ENCODE measurements at regions not wholly inside any gene's neighbourhood (a gene's known extent, or its start where the extent isn't known, plus 50 kb on each side); places are given as distances from the start of the nearest gene placed in this dataset.
"Not testable (repeated sequence)": the region's sequence is repeated elsewhere in the genome, so short reads cannot be mapped to it uniquely, and the experiment has no call there.

- no peak for ATAC-seq
- intact Hi-C loops (cut with DNase I): no loop called here
These were observed 1229.3 kb downstream of the CDH12 start for GRCh38 chr5:21623831-21624230.

GRCh38 chr5:21615195-21615765, 1237.9 kb downstream of the CDH12 start:
- intact Hi-C loops (cut with DNase I): no loop called here
- DNase-seq (ENCODE audit: missing footprints) (no peak), ATAC-seq (no peak)

More at GRCh38 chr5:21623831-21624230, 1229.3 kb downstream of the CDH12 start:
- DNase-seq (ENCODE audit: missing footprints): no peak

GRCh38 chr5:21613971-21614488, 1239.1 kb downstream of the CDH12 start:
- intact Hi-C loops (cut with DNase I): no loop called here
- no peak for DNase-seq (ENCODE audit: missing footprints)
- no peak for ATAC-seq

- ATAC-seq (no peak), DNase-seq (ENCODE audit: missing footprints) (no peak)
- intact Hi-C loops (cut with DNase I): no loop called here
These were observed 1249.3 kb downstream of the CDH12 start for GRCh38 chr5:21603796-21604195.

GRCh38 chr5:21594566-21594965, 1258.6 kb downstream of the CDH12 start:
- ATAC-seq: no peak
- intact Hi-C loops (cut with DNase I): no loop called here
- DNase-seq (ENCODE audit: missing footprints): no peak

GRCh38 chr5:21593261-21593660, 1259.9 kb downstream of the CDH12 start:
- intact Hi-C loops (cut with DNase I): no loop called here
- no peak for ATAC-seq
- DNase-seq (ENCODE audit: missing footprints): no peak

GRCh38 chr5:21581508-21581907, 1271.6 kb downstream of the CDH12 start:
- no peak for DNase-seq (ENCODE audit: missing footprints)
- intact Hi-C loops (cut with DNase I): no loop called here
- ATAC-seq: no peak

GRCh38 chr5:21574961-21575360, 1278.2 kb downstream of the CDH12 start:
- DNase-seq (ENCODE audit: missing footprints) (no peak), ATAC-seq (no peak)
- intact Hi-C loops (cut with DNase I): no loop called here

- ATAC-seq: peak; percentile 89
- intact Hi-C loops (cut with DNase I): no loop called here
These were observed 1278.7 kb downstream of the CDH12 start for GRCh38 chr5:21574438-21574837.

GRCh38 chr5:21573416-21574314, 1279.5 kb downstream of the CDH12 start:
- ATAC-seq: peak; percentile 75
- no peak for DNase-seq (ENCODE audit: missing footprints)

More at GRCh38 chr5:21574438-21574837, 1278.7 kb downstream of the CDH12 start:
- no peak for DNase-seq (ENCODE audit: missing footprints)

GRCh38 chr5:21571196-21571595, 1281.9 kb downstream of the CDH12 start:
- intact Hi-C loops (cut with DNase I); ATAC-seq: not testable (repeated sequence)

More at GRCh38 chr5:21573416-21574314, 1279.5 kb downstream of the CDH12 start:
- intact Hi-C loops (cut with DNase I): no loop called here

GRCh38 chr5:21559109-21559508, 1294.0 kb downstream of the CDH12 start:
- DNase-seq (ENCODE audit: missing footprints); ATAC-seq; intact Hi-C loops (cut with DNase I): not testable (repeated sequence)

More at GRCh38 chr5:21571196-21571595, 1281.9 kb downstream of the CDH12 start:
- DNase-seq (ENCODE audit: missing footprints): not testable (repeated sequence)

GRCh38 chr5:21552263-21552662, 1300.9 kb downstream of the CDH12 start:
- DNase-seq (ENCODE audit: missing footprints); intact Hi-C loops (cut with DNase I); ATAC-seq: not testable (repeated sequence)

- ATAC-seq; DNase-seq (ENCODE audit: missing footprints); intact Hi-C loops (cut with DNase I): not testable (repeated sequence)
These were observed 1302.2 kb downstream of the CDH12 start for GRCh38 chr5:21550916-21551315.

GRCh38 chr5:21547656-21548055, 1305.5 kb downstream of the CDH12 start:
- intact Hi-C loops (cut with DNase I); ATAC-seq; DNase-seq (ENCODE audit: missing footprints): not testable (repeated sequence)

GRCh38 chr5:21535114-21535513, 1318.0 kb downstream of the CDH12 start:
- intact Hi-C loops (cut with DNase I); ATAC-seq; DNase-seq (ENCODE audit: missing footprints): not testable (repeated sequence)

- intact Hi-C loops (cut with DNase I); ATAC-seq; DNase-seq (ENCODE audit: missing footprints): not testable (repeated sequence)
These were observed 1332.0 kb downstream of the CDH12 start for GRCh38 chr5:21521157-21521556.

- intact Hi-C loops (cut with DNase I); DNase-seq (ENCODE audit: missing footprints); ATAC-seq: not testable (repeated sequence)
These were observed 1356.2 kb downstream of the CDH12 start for GRCh38 chr5:21496926-21497325.

- intact Hi-C loops (cut with DNase I); ATAC-seq: not testable (repeated sequence)
- DNase-seq (ENCODE audit: missing footprints): peak; percentile 68
These were observed 1357.1 kb downstream of the CDH12 start for GRCh38 chr5:21496056-21496455.

All from Right ventricle myocardium inferior (tissue), 1 donor.